GM12878 (cell line): ENCODE measurements at regions not wholly inside any gene's neighbourhood (a gene's known extent, or its start where the extent isn't known, plus 50 kb on each side); places are given as distances from the start of the nearest gene placed in this dataset.

ENCODE experiments used
- ATAC-seq: fragments of 200-7000 bp; cut with Tn5 transposase; 3 replicates; pipeline ENCODE4 v1.9.1; 2020; ENCODE audit warnings: mild to moderate bottlenecking, moderate library complexity
- BruUV-seq: library from RNA; stranded (reverse); fragments of 400-500 nt; replicated peaks from 2 replicates; lab custom pipeline; 2021; lab: Mats Ljungman, UMichigan
- CTCF ChIA-PET: fragments of 300-600 bp; sonication (Branson Sonifier 250); formaldehyde crosslinking; extraction: SDS; loops from one replicate; lab custom pipeline; 2021; ENCODE audit warnings: inconsistent platforms; lab: Yijun Ruan, JAX
- POLR2A ChIA-PET: fragments of 350-600 bp; formaldehyde crosslinking; extraction: SDS; loops from one replicate; lab custom pipeline; 2021; ENCODE audit warnings: inconsistent platforms; lab: Charles Lee
- RAD21 ChIA-PET: fragments of 300-600 bp; sonication (Branson Sonifier 250); formaldehyde crosslinking; loops from one replicate; lab custom pipeline; 2023; ENCODE audit warnings: antibody characterized with exemption; ENCODE audit not compliant: unreplicated experiment; lab: Charles Lee
- SMC1A ChIA-PET: fragments of 300-600 bp; sonication (Branson Sonifier 250); formaldehyde crosslinking; loops from one replicate; lab custom pipeline; 2023; ENCODE audit not compliant: unreplicated experiment, uncharacterized antibody; lab: Charles Lee
- DNase-seq: peaks from one replicate; pipeline ENCODE4 v3.0.0-alpha.2; 2011; ENCODE audit warnings: low read depth, low spot score
- FAIRE-seq: peaks from 3 replicates; lab custom pipeline; 2011; peaks lifted over from hg19 to GRCh38; lab: Jason Lieb, UNC
- H2AFZ ChIP-seq: 2 replicates; pipeline ENCODE4 v1.6.0; 2011; ENCODE audit warnings: low read depth, low read length, control low read depth; ENCODE audit not compliant: control insufficient read depth
- H3K27ac ChIP-seq: 2 replicates; pipeline ENCODE4 v1.5.1; 2011; ENCODE audit warnings: control low read depth; ENCODE audit not compliant: control insufficient read depth, insufficient read depth
- H3K27me3 ChIP-seq, 2 experiments: replicated peaks in 1 of 2; 2 replicates each; pipeline versions ENCODE4 v1.6.0 to v1.6.1; 2011; ENCODE audit warnings: low read length in 1 of 2; ENCODE audit not compliant: control insufficient read depth in 2 of 2, insufficient read depth in 2 of 2
- H3K36me3 ChIP-seq, 2 experiments: 2 replicates each; pipeline ENCODE4 v1.5.1; 2011; ENCODE audit warnings: low read length in 1 of 2; ENCODE audit not compliant: control insufficient read depth in 2 of 2, insufficient read depth in 2 of 2
- H3K4me1 ChIP-seq: 2 replicates; pipeline ENCODE4 v1.6.1; 2011; ENCODE audit warnings: mild to moderate bottlenecking, low read length, moderate library complexity, mixed read lengths; ENCODE audit not compliant: control insufficient read depth, insufficient read depth
- H3K4me2 ChIP-seq: 2 replicates; pipeline ENCODE4 v1.6.0; 2011; ENCODE audit warnings: control low read depth; ENCODE audit not compliant: control insufficient read depth, insufficient read depth
- H3K4me3 ChIP-seq: fragments of 200-600 bp; sonication (generic); 2 replicates; pipeline ENCODE4 v1.5.1; 2016
- H3K79me2 ChIP-seq: 2 replicates; pipeline ENCODE4 v1.6.0; 2011; ENCODE audit warnings: low read length; ENCODE audit not compliant: control insufficient read depth, insufficient read depth
- H3K9ac ChIP-seq: 2 replicates; pipeline ENCODE4 v1.8.0; 2011; ENCODE audit warnings: low read length, control low read depth, mixed read lengths; ENCODE audit not compliant: control insufficient read depth, insufficient read depth
- H3K9me3 ChIP-seq: replicated peaks from 3 replicates; pipeline ENCODE4 v1.5.1; 2011; ENCODE audit warnings: mild to moderate bottlenecking, low read length; ENCODE audit not compliant: control insufficient read depth, insufficient read depth
- H4K20me1 ChIP-seq: 2 replicates; pipeline ENCODE4 v1.6.0; 2011; ENCODE audit not compliant: control insufficient read depth, insufficient read depth
- BHLHE40 ChIP-seq, 2 experiments: fragments of 450-650 bp in 1 of 2; IDR thresholded peaks; 2 replicates each; pipeline ENCODE4 v1.6.1; 2011 to 2017; ENCODE audit warnings: low read depth in 2 of 2, borderline replicate concordance in 1 of 2, improper control_type of control experiment in 1 of 2, low read length in 1 of 2, mild to moderate bottlenecking in 1 of 2
- CTCF ChIP-seq, 3 experiments: IDR thresholded peaks in 2 of 3; conservative IDR thresholded peaks in 1 of 3; 2 replicates each; pipeline ENCODE4 v1.5.1; 2011; ENCODE audit warnings: low read depth in 3 of 3, low read length in 3 of 3, mild to moderate bottlenecking in 3 of 3, control low read depth in 2 of 3, moderate library complexity in 2 of 3, inconsistent platforms in 1 of 3, mixed read lengths in 1 of 3; ENCODE audit not compliant: control insufficient read depth in 2 of 3, insufficient read depth in 1 of 3; ENCODE audit errors: extremely low read depth in 1 of 3
- DPF2 ChIP-seq: fragments of 450-650 bp; IDR thresholded peaks from 2 replicates; pipeline ENCODE4 v1.6.1; 2017; ENCODE audit warnings: mild to moderate bottlenecking
- ELK1 ChIP-seq: IDR thresholded peaks from 2 replicates; pipeline ENCODE4 v1.6.1; 2012; ENCODE audit warnings: low read depth, low read length, improper control_type of control experiment
- FOS ChIP-seq: IDR thresholded peaks from 3 replicates; pipeline ENCODE4 v1.6.1; 2011; ENCODE audit warnings: borderline replicate concordance; ENCODE audit not compliant: insufficient read length; ENCODE audit errors: extremely low read depth
- MLLT1 ChIP-seq: fragments of 450-650 bp; IDR thresholded peaks from 2 replicates; pipeline ENCODE4 v1.6.1; 2016; ENCODE audit warnings: mild to moderate bottlenecking
- NFYA ChIP-seq: IDR thresholded peaks from 2 replicates; pipeline ENCODE4 v1.6.1; 2011; ENCODE audit warnings: low read depth, mild to moderate bottlenecking, low read length, improper control_type of control experiment, borderline replicate concordance
- NR2C1 ChIP-seq: fragments of 450-650 bp; IDR thresholded peaks from 2 replicates; pipeline ENCODE4 v1.6.1; 2017; ENCODE audit warnings: antibody characterized with exemption, mild to moderate bottlenecking, moderate library complexity
- POLR2AphosphoS2 ChIP-seq: IDR thresholded peaks from 2 replicates; pipeline ENCODE4 v1.6.1; 2011; ENCODE audit warnings: low read depth, mild to moderate bottlenecking, low read length, improper control_type of control experiment, moderate library complexity
- RUNX3 ChIP-seq: IDR thresholded peaks from 2 replicates; pipeline ENCODE4 v1.6.1; 2012; ENCODE audit warnings: low read length, inconsistent platforms
- TBL1XR1 ChIP-seq: IDR thresholded peaks from 2 replicates; pipeline ENCODE4 v1.6.1; 2012; ENCODE audit warnings: low read depth, low read length, improper control_type of control experiment
- ZBED1 ChIP-seq: IDR thresholded peaks from 2 replicates; pipeline ENCODE4 v1.6.1; 2016; ENCODE audit warnings: borderline replicate concordance
- WGBS: methylation state at CpG from one replicate; pipeline ENCODE4 v1.1.6; 2016; ENCODE audit warnings: low lambda C conversion rate; ENCODE audit not compliant: insufficient replicate concordance, insufficient coverage; ENCODE audit errors: missing lambda C conversion rate; 5-methylcytosine and 5-hydroxymethylcytosine counted together
- in situ Hi-C: fragments of 300-500 bp; cut with MboI; formaldehyde crosslinking; loops from 9 replicates; pipeline ENCODE4 v1.14.3; 2018; ENCODE audit warnings: mixed read lengths
- intact Hi-C: fragments of 100-400 bp; cut with micrococcal nuclease; formaldehyde crosslinking; loops from one replicate; pipeline ENCODE4 v1.14.2; 2022; ENCODE audit not compliant: unreplicated experiment

GRCh38 chr12:75716291-75717025, 205.0 kb upstream of the KRR1 start:
- no peaks in the 10 kb centered on the region for H3K36me3 ChIP-seq
- H3K4me3 ChIP-seq: no peak overlapping the region
- H4K20me1 ChIP-seq: no peaks in the 10 kb centered on the region
- SMC1A ChIA-PET: interaction anchor here (1.2 to 2.1 kb wide), 3 partner anchors 12 to 78 kb away, joined by 3 to 5 read pairs (median 3); no protein-coding TSS in a partner anchor
- H2AFZ ChIP-seq: no peak overlapping the region
- no peak overlapping the region for H3K4me2 ChIP-seq
- intact Hi-C loops: no loop called here
- no peak overlapping the region for H3K9ac ChIP-seq
- in situ Hi-C loops: no loop called here
- RAD21 ChIA-PET: interaction anchor here (0.7 kb wide), 1 partner anchor 429 kb away, joined by 3 read pairs; no protein-coding TSS in a partner anchor
- H3K27me3 ChIP-seq: no peaks in the 10 kb centered on the region
- TF ChIP-seq TBL1XR1 (no peak), MLLT1 (no peak)
- CTCF ChIA-PET: no interaction called here
- 31% methylated on average over 5 of the region's 5 CpGs for WGBS
- no TSS peak for BruUV-seq
- ATAC-seq (no peak), FAIRE-seq (no peak), DNase-seq (no peak)
- no peaks in the 10 kb centered on the region for H3K4me1 ChIP-seq
- no peaks in the 10 kb centered on the region for H3K79me2 ChIP-seq
- H3K27ac ChIP-seq: no peak overlapping the region
- H3K9me3 ChIP-seq: no peaks in the 10 kb centered on the region
- POLR2A ChIA-PET: no interaction called here

- Histone ChIP-seq H3K4me1 (no peaks in the 10 kb centered on the region), H4K20me1 (no peaks in the 10 kb centered on the region), H3K4me2 (no peak overlapping the region), H3K79me2 (no peaks in the 10 kb centered on the region), H3K4me3 (no peak overlapping the region), H3K27ac (no peak overlapping the region), H3K27me3 (no peaks in the 10 kb centered on the region), H3K9ac (no peak overlapping the region), H3K9me3 (no peaks in the 10 kb centered on the region), H2AFZ (no peak overlapping the region), H3K36me3 (no peaks in the 10 kb centered on the region)
- SMC1A ChIA-PET: interaction anchor here (2.1 kb wide), 1 partner anchor 29 kb away, joined by 5 read pairs; no protein-coding TSS in a partner anchor
- no TSS peak for BruUV-seq
- intact Hi-C loops: no loop called here
- RAD21 ChIA-PET: interaction anchor here (0.8 kb wide), 1 partner anchor 145 kb away, joined by 3 read pairs; no protein-coding TSS in a partner anchor
- FAIRE-seq (no peak), ATAC-seq (no peak), DNase-seq (no peak)
- WGBS: 44% methylated on average over 6 of the region's 6 CpGs
- POLR2A ChIA-PET: no interaction called here
- in situ Hi-C loops: no loop called here
- CTCF ChIA-PET: interaction anchor here (0.5 to 0.8 kb wide), 2 partner anchors 86 to 155 kb away, joined by 3 to 5 read pairs; no protein-coding TSS in a partner anchor
- TF ChIP-seq NR2C1: no peak
- TF ChIP-seq CTCF (IDR thresholded peaks at IDR 0.05 in 2 of 3, conservative IDR thresholded peaks at IDR 0.05 in 1 of 3; ENCODE audit: control insufficient read depth in 2 of 3, extremely low read depth in 1 of 3, insufficient read depth in 1 of 3, low read depth in 3 of 3, low read length in 3 of 3): no peak
- no peak for TF ChIP-seq RUNX3
- no peak for TF ChIP-seq BHLHE40 (IDR thresholded peaks at IDR 0.05; ENCODE audit: borderline replicate concordance in 1 of 2, low read depth in 2 of 2, low read length in 1 of 2)
- no peak for TF ChIP-seq ELK1
- TF ChIP-seq ZBED1: no peak
- TF ChIP-seq DPF2: no peak
- TF ChIP-seq NFYA: no peak
- no peak for TF ChIP-seq POLR2AphosphoS2
- no peak for TF ChIP-seq FOS
These were observed 204.3 kb upstream of the KRR1 start for GRCh38 chr12:75715682-75716081.
